Trophoblast cell (in vitro differentiated cells and primary cell): ENCODE measurements at regions not wholly inside any gene's neighbourhood (a gene's known extent, or its start where the extent isn't known, plus 50 kb on each side); places are given as distances from the start of the nearest gene placed in this dataset.

Experiments
- DNase-seq, 2 donors: peaks; one replicate each; pipeline ENCODE4 v3.0.0-alpha.2; 2016
- H2AFZ ChIP-seq: 2 replicates; pipeline ENCODE4 v1.6.1; 2013; ENCODE audit warnings: low read length, moderate library complexity, mild to moderate bottlenecking; ENCODE audit not compliant: insufficient read depth, poor library complexity
- H2AK5ac ChIP-seq: 2 replicates; pipeline ENCODE4 v1.6.1; 2013; ENCODE audit warnings: mild to moderate bottlenecking, low read length
- H2BK120ac ChIP-seq: 2 replicates; pipeline ENCODE4 v1.6.1; 2013; ENCODE audit warnings: low read length, mild to moderate bottlenecking, moderate library complexity; ENCODE audit not compliant: insufficient read depth, poor library complexity
- H2BK12ac ChIP-seq: 2 replicates; pipeline ENCODE4 v1.6.1; 2013; ENCODE audit warnings: mild to moderate bottlenecking, low read length, moderate library complexity
- H2BK5ac ChIP-seq: 2 replicates; pipeline ENCODE4 v1.6.1; 2013; ENCODE audit warnings: low read length, low read depth, moderate library complexity, mild to moderate bottlenecking; ENCODE audit not compliant: poor library complexity
- H3K14ac ChIP-seq: 2 replicates; pipeline ENCODE4 v1.6.1; 2013; ENCODE audit warnings: mild to moderate bottlenecking, low read length
- H3K18ac ChIP-seq: 2 replicates; pipeline ENCODE4 v1.6.1; 2013; ENCODE audit warnings: mild to moderate bottlenecking, low read length
- H3K23ac ChIP-seq: 2 replicates; pipeline ENCODE4 v1.6.1; 2013; ENCODE audit warnings: low read length
- H3K27ac ChIP-seq: 2 replicates; pipeline ENCODE4 v1.5.1; 2013; ENCODE audit warnings: low read depth, mild to moderate bottlenecking, inconsistent platforms, low read length, moderate library complexity
- H3K27me3 ChIP-seq: 2 replicates; pipeline ENCODE4 v1.6.1; 2013; ENCODE audit warnings: inconsistent platforms, mild to moderate bottlenecking, low read length, moderate library complexity; ENCODE audit not compliant: insufficient read depth
- H3K36me3 ChIP-seq, 2 experiments: 1 replicate in 1 of 2; 2 replicates in 1 of 2; pipeline ENCODE4 v1.6.1; 2013; ENCODE audit warnings: low read length in 2 of 2, mild to moderate bottlenecking in 2 of 2, moderate library complexity in 1 of 2; ENCODE audit not compliant: insufficient read depth in 2 of 2, control insufficient read depth in 1 of 2
- H3K4ac ChIP-seq: 2 replicates; pipeline ENCODE4 v1.6.1; 2013; ENCODE audit warnings: low read depth, mild to moderate bottlenecking, low read length, moderate library complexity
- H3K4me1 ChIP-seq, 2 experiments: 1 replicate in 1 of 2; 2 replicates in 1 of 2; pipeline ENCODE4 v1.6.1; 2013; ENCODE audit warnings: low read length in 2 of 2, mild to moderate bottlenecking in 2 of 2, moderate library complexity in 1 of 2; ENCODE audit not compliant: insufficient read depth in 2 of 2, control insufficient read depth in 1 of 2
- H3K4me2 ChIP-seq: 2 replicates; pipeline ENCODE4 v1.6.1; 2013; ENCODE audit warnings: inconsistent platforms, mild to moderate bottlenecking, low read length, moderate library complexity
- H3K4me3 ChIP-seq: 2 replicates; pipeline ENCODE4 v1.5.1; 2013; ENCODE audit warnings: mild to moderate bottlenecking, low read depth, low read length, inconsistent platforms
- H3K79me1 ChIP-seq: one replicate; pipeline ENCODE4 v1.6.1; 2013; ENCODE audit warnings: low read length
- H3K79me2 ChIP-seq: 2 replicates; pipeline ENCODE4 v1.6.1; 2013; ENCODE audit warnings: low read length, mild to moderate bottlenecking; ENCODE audit not compliant: control insufficient read depth, insufficient read depth, poor library complexity
- H3K9ac ChIP-seq: 2 replicates; pipeline ENCODE4 v1.6.1; 2013; ENCODE audit warnings: mild to moderate bottlenecking, low read length
- H3K9me3 ChIP-seq: 2 replicates; pipeline ENCODE4 v1.6.1; 2013; ENCODE audit warnings: low read depth, mild to moderate bottlenecking, control low read depth, inconsistent platforms, low read length; ENCODE audit not compliant: insufficient read depth
- H4K12ac ChIP-seq: 2 replicates; pipeline ENCODE4 v1.6.1; 2013; ENCODE audit warnings: low read depth, mild to moderate bottlenecking, low read length, moderate library complexity
- H4K8ac ChIP-seq: 2 replicates; pipeline ENCODE4 v1.6.1; 2013; ENCODE audit warnings: low read depth, mild to moderate bottlenecking, low read length, moderate library complexity
- H4K91ac ChIP-seq: one replicate; pipeline ENCODE4 v1.6.1; 2013; ENCODE audit warnings: low read depth, mild to moderate bottlenecking, low read length, moderate library complexity
- WGBS: extraction: QIAGEN DNeasy Blood & Tissue Kit; methylation state at CpG from one replicate; pipeline ENCODE4 v1.1.7; 2013; ENCODE audit warnings: missing lambda C conversion rate; ENCODE audit not compliant: insufficient read length, insufficient coverage; ENCODE audit errors: extremely low coverage; 5-methylcytosine and 5-hydroxymethylcytosine counted together

- no CpG with 5 or more reads among the region's 3 CpGs for WGBS
- no peak overlapping the region for H3K14ac ChIP-seq
Observed at GRCh38 chr4:13130848-13131247, 353.3 kb downstream of the RAB28 start.

DNA sequence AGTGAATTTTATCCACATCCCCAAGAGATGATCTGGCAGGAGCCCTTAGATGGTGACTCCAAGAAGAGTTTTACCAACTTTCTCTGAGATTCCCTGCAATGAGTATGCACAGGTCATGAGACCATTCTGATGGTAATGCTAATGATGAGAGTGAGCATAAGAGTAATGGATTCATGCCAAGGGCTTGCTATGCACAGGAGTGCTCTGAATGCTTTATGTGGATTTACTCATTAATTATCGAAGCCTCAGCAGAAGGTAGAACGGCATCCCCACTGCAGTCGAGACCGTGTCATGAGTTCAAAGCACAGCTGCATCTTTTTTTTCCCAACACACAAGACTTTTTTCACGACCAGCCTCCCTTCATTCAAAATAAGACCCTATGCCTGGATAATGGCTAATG lies 355.0 kb downstream of the RAB28 start:
- H3K27ac ChIP-seq, result no peak overlapping the region
- no peak overlapping the region for H2BK5ac ChIP-seq
- H4K8ac ChIP-seq, result no peak overlapping the region
- H3K79me1 ChIP-seq, result no peaks in the 10 kb centered on the region
- H2BK120ac ChIP-seq, result no peak overlapping the region
- H3K9me3 ChIP-seq, result no peaks in the 10 kb centered on the region
- no peak overlapping the region for H3K4me3 ChIP-seq
- no peak overlapping the region for H4K91ac ChIP-seq
- H3K36me3 ChIP-seq, result no peaks in the 10 kb centered on the region
- H3K18ac ChIP-seq, result no peak overlapping the region
- H3K14ac ChIP-seq, result no peak overlapping the region
- H2AFZ ChIP-seq, result no peak overlapping the region
- H3K4me1 ChIP-seq, result no peaks in the 10 kb centered on the region
- DNase-seq, result no peak
- no peak overlapping the region for H3K4me2 ChIP-seq
- no peak overlapping the region for H2BK12ac ChIP-seq
- no CpG with 5 or more reads among the region's 5 CpGs for WGBS
- H3K23ac ChIP-seq, result no peak overlapping the region
- no peak overlapping the region for H3K9ac ChIP-seq
- H3K4ac ChIP-seq, result no peak overlapping the region
- no peak overlapping the region for H4K12ac ChIP-seq
- H3K27me3 ChIP-seq, result no peaks in the 10 kb centered on the region
- H3K79me2 ChIP-seq, result no peaks in the 10 kb centered on the region
- no peak overlapping the region for H2AK5ac ChIP-seq

More at GRCh38 chr4:13130848-13131247, 353.3 kb downstream of the RAB28 start:
- Histone ChIP-seq H2AFZ (no peak overlapping the region), H4K8ac (no peak overlapping the region), H3K27ac (no peak overlapping the region), H3K9me3 (no peaks in the 10 kb centered on the region), H3K4ac (no peak overlapping the region), H3K79me1 (no peaks in the 10 kb centered on the region), H2BK12ac (no peak overlapping the region), H3K27me3 (no peaks in the 10 kb centered on the region), H4K12ac (no peak overlapping the region), H3K36me3 (no peaks in the 10 kb centered on the region), H3K79me2 (no peaks in the 10 kb centered on the region), H2AK5ac (no peak overlapping the region), H3K18ac (no peak overlapping the region), H3K9ac (no peak overlapping the region), H3K23ac (no peak overlapping the region), H3K4me2 (no peak overlapping the region), H3K4me3 (peak overlapping the region; percentile 7), H2BK120ac (no peak overlapping the region), H2BK5ac (no peak overlapping the region), H4K91ac (no peak overlapping the region), H3K4me1 (no peaks in the 10 kb centered on the region)
- no peak for DNase-seq

DNA sequence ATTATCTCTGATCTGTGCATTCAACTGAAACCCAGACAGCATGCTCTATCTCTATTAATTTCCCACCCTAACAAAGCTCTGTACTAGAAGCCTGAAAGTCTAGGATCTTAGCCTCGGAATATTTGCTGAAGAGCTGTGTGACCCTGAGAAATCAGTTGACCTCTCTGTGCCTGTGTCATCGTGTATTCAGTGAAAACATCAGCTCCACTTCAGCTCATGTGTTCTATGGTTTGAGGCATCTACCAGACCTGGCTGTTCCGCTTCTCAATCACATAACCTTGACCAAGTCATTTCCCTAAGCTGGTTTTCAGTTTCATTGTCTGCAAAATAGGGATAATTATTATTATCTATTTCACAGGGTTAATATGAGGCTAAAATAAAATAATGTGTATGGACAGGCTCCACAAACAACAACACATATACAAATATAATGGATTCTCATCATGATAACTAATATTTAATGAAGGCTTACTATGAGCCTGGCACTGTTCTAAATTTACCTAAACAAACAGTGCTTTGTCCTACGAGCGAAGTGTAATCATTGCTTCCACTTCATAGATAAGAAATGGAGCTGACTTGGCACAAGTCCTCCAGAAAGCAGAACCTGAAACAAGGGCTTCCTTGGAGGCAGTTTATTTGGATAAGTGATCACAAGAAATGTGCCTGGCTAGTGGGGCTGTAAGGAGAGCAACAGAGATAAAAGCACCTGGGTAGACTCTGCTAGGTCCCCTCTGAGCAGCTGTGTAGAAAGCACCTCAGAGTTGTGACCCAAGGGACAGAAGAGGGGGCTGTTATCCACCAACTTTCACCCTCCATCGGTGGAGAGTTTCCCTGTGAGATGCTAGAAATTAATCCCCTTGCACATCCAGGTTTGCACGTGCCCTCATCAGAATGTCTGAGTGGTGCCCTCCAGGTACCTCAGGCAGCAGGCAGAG lies 356.9 kb downstream of the RAB28 start:
- no peaks in the 10 kb centered on the region for H3K79me2 ChIP-seq

GRCh38 chr4:13118633-13119032 lies 365.5 kb downstream of the RAB28 start:
- DNase-seq, result no peak
- no peak overlapping the region for H3K9ac ChIP-seq
- H3K79me1 ChIP-seq, result no peaks in the 10 kb centered on the region
- no peak overlapping the region for H4K12ac ChIP-seq
- no CpG with 5 or more reads among the region's 2 CpGs for WGBS
- no peak overlapping the region for H3K18ac ChIP-seq
- H3K79me2 ChIP-seq, result no peaks in the 10 kb centered on the region
- H2BK12ac ChIP-seq, result no peak overlapping the region
- no peak overlapping the region for H4K8ac ChIP-seq
- H3K36me3 ChIP-seq, result no peaks in the 10 kb centered on the region
- no peak overlapping the region for H2AFZ ChIP-seq
- no peak overlapping the region for H3K23ac ChIP-seq
- H3K27me3 ChIP-seq, result no peaks in the 10 kb centered on the region
- no peak overlapping the region for H3K14ac ChIP-seq
- H2AK5ac ChIP-seq, result no peak overlapping the region
- H3K4me1 ChIP-seq, result no peaks in the 10 kb centered on the region
- no peak overlapping the region for H4K91ac ChIP-seq
- H2BK5ac ChIP-seq, result no peak overlapping the region
- no peak overlapping the region for H3K4ac ChIP-seq
- H2BK120ac ChIP-seq, result no peak overlapping the region
- H3K4me2 ChIP-seq, result no peak overlapping the region
- no peak overlapping the region for H3K27ac ChIP-seq
- H3K9me3 ChIP-seq, result no peaks in the 10 kb centered on the region
- H3K4me3 ChIP-seq, result no peak overlapping the region

More for the DNA sequence above, 356.9 kb downstream of the RAB28 start:
- Histone ChIP-seq H3K14ac (no peak overlapping the region), H2AFZ (no peak overlapping the region), H2AK5ac (no peak overlapping the region), H2BK5ac (no peak overlapping the region), H3K18ac (no peak overlapping the region), H2BK12ac (no peak overlapping the region), H3K4me3 (no peak overlapping the region), H3K4me2 (no peak overlapping the region), H3K36me3 (no peaks in the 10 kb centered on the region), H2BK120ac (no peak overlapping the region), H3K27ac (no peak overlapping the region), H3K27me3 (no peaks in the 10 kb centered on the region), H4K8ac (no peak overlapping the region), H3K4me1 (no peaks in the 10 kb centered on the region), H3K23ac (no peak overlapping the region), H4K12ac (no peak overlapping the region), H3K9me3 (no peaks in the 10 kb centered on the region), H3K4ac (no peak overlapping the region), H3K79me1 (no peaks in the 10 kb centered on the region), H3K9ac (no peak overlapping the region), H4K91ac (no peak overlapping the region)
- DNase-seq, result no peak
- no CpG with 5 or more reads among the region's 7 CpGs for WGBS
